ENCODE measurements at regions not wholly inside any gene's neighbourhood (a gene's known extent, or its start where the extent isn't known, plus 50 kb on each side); places are given as distances from the start of the nearest gene placed in this dataset.

DNA sequence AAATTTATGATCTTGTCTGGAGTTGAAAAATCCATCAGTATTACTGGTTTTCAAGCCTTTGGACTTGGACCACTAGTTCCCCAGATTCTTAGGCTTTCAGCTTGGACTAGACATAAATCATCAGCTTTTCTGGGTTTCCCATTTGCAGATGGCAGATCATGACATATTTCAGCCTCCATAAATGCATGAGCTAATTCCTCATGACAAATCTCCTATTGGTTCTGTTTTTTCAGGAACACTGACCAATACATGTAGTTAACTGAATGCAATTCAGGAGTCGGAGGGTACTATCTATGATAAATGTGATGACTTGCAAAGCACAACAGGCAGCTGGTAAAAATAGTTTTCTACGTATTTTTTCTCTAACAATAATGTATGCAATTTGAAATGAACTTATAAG, 635.6 kb downstream of the TRAM1L1 start:
- TF ChIP-seq, protein P1, sequence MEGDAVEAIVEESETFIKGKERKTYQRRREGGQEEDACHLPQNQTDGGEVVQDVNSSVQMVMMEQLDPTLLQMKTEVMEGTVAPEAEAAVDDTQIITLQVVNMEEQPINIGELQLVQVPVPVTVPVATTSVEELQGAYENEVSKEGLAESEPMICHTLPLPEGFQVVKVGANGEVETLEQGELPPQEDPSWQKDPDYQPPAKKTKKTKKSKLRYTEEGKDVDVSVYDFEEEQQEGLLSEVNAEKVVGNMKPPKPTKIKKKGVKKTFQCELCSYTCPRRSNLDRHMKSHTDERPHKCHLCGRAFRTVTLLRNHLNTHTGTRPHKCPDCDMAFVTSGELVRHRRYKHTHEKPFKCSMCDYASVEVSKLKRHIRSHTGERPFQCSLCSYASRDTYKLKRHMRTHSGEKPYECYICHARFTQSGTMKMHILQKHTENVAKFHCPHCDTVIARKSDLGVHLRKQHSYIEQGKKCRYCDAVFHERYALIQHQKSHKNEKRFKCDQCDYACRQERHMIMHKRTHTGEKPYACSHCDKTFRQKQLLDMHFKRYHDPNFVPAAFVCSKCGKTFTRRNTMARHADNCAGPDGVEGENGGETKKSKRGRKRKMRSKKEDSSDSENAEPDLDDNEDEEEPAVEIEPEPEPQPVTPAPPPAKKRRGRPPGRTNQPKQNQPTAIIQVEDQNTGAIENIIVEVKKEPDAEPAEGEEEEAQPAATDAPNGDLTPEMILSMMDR (IDR thresholded peaks at IDR 0.05): no peak
- TF ChIP-seq POLR2A (IDR thresholded peaks at IDR 0.05): no peak

Measured in lower leg skin (tissue), 3 donors.